ENCODE measurements at regions not wholly inside any gene's neighbourhood (a gene's known extent, or its start where the extent isn't known, plus 50 kb on each side); places are given as distances from the start of the nearest gene placed in this dataset.

- H3K9ac ChIP-seq, result no peak overlapping the region
- no peaks in the 10 kb centered on the region for H3K9me3 ChIP-seq
- H3K9me2 ChIP-seq, result no peaks in the 10 kb centered on the region
- no peaks in the 10 kb centered on the region for H4K20me1 ChIP-seq (ENCODE audit: insufficient read depth)
- H3K36me3 ChIP-seq (replicated peaks in 1 of 2; ENCODE audit: control insufficient read depth in 1 of 2, insufficient read depth in 2 of 2, low read length in 1 of 2), result no peaks in the 10 kb centered on the region
- no peak overlapping the region for H3K4me2 ChIP-seq
- no peak for DNase-seq
- H3K27me3 ChIP-seq (ENCODE audit: insufficient read depth), result no peaks in the 10 kb centered on the region
- no peak overlapping the region for H2AFZ ChIP-seq (ENCODE audit: low read depth)
- H3F3A ChIP-seq (replicated peaks; ENCODE audit: insufficient read depth), result peaks cover 18% of the 10 kb centered on the region
- no peak overlapping the region for H3K4me3 ChIP-seq (ENCODE audit: low read depth in 2 of 2, low read length in 1 of 2)
- no peak for TF ChIP-seq MXI1 (IDR thresholded peaks at IDR 0.05; ENCODE audit: low read depth, low read length)
- TF ChIP-seq USF2 (IDR thresholded peaks at IDR 0.05; ENCODE audit: borderline replicate concordance, low read depth, low read length), result no peak
- no peak for TF ChIP-seq ELF1 (IDR thresholded peaks at IDR 0.05)
- no peak for TF ChIP-seq FOSL2 (IDR thresholded peaks at IDR 0.05; ENCODE audit: borderline replicate concordance, low read depth)
- TF ChIP-seq YY1 (IDR thresholded peaks at IDR 0.05; ENCODE audit: low read depth), result no peak
- TF ChIP-seq MAX (IDR thresholded peaks at IDR 0.05; ENCODE audit: low read depth), result no peak
- TF ChIP-seq FOXM1 (IDR thresholded peaks at IDR 0.05; ENCODE audit: low read depth), result no peak
- TF ChIP-seq POLR2AphosphoS5 (IDR thresholded peaks at IDR 0.05; ENCODE audit: low read depth, low read length), result no peak
- no peak for TF ChIP-seq EZH2phosphoT487 (IDR thresholded peaks at IDR 0.05; ENCODE audit: borderline replicate concordance, low read depth)
- TF ChIP-seq GABPA (IDR thresholded peaks at IDR 0.05; ENCODE audit: low read depth), result no peak
- TF ChIP-seq RXRA (IDR thresholded peaks at IDR 0.05; ENCODE audit: borderline replicate concordance, low read depth), result no peak
- TF ChIP-seq REST (IDR thresholded peaks at IDR 0.05; ENCODE audit: low read depth, low read length), result no peak
- TF ChIP-seq FOXJ3 (CRISPR knock-in tag; IDR thresholded peaks at IDR 0.05), result no peak
- TF ChIP-seq, protein P1, sequence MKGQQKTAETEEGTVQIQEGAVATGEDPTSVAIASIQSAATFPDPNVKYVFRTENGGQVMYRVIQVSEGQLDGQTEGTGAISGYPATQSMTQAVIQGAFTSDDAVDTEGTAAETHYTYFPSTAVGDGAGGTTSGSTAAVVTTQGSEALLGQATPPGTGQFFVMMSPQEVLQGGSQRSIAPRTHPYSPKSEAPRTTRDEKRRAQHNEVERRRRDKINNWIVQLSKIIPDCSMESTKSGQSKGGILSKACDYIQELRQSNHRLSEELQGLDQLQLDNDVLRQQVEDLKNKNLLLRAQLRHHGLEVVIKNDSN (IDR thresholded peaks at IDR 0.05; ENCODE audit: borderline replicate concordance, low read depth), result no peak
- no peak for TF ChIP-seq NFIC (IDR thresholded peaks at IDR 0.05; ENCODE audit: borderline replicate concordance)
- no peak for TF ChIP-seq SIN3A (IDR thresholded peaks at IDR 0.05; ENCODE audit: borderline replicate concordance, low read depth, low read length)
- no peaks in the 10 kb centered on the region for H3K79me2 ChIP-seq (ENCODE audit: insufficient read depth)
- H3K27ac ChIP-seq (ENCODE audit: low read depth in 2 of 2, low read length in 1 of 2), result no peak overlapping the region
- ChIA-PET CTCF (interaction anchor here (1.5 kb wide), 1 partner anchor 9 kb away, joined by 5 read pairs; no protein-coding TSS in a partner anchor), POLR2A (no interaction called here)
- peaks cover 0 to 11% of the 10 kb centered on the region in 2 experiments; a peak in 3 of 4 replicates for H3K4me1 ChIP-seq (ENCODE audit: control insufficient read depth in 1 of 2, insufficient read depth in 2 of 2, low read depth in 1 of 2, low read length in 1 of 2)
- WGBS (ENCODE audit: low lambda C conversion rate), result 75% methylated on average over 2 of the region's 3 CpGs
Measured at GRCh38 chr14:96148631-96149030, 56.0 kb upstream of the BDKRB2 start.

Measured in SK-N-SH (cell line).